Stomach smooth muscle (tissue), 2 donors: ENCODE measurements at regions not wholly inside any gene's neighbourhood (a gene's known extent, or its start where the extent isn't known, plus 50 kb on each side); places are given as distances from the start of the nearest gene placed in this dataset.

ENCODE experiments used
- H3K27ac ChIP-seq: one replicate; pipeline ENCODE4 v1.7.0; 2013; ENCODE audit warnings: mild to moderate bottlenecking, low read length, inconsistent platforms
- H3K27me3 ChIP-seq, 2 donors: one replicate each; pipeline ENCODE4 v1.7.0; 2013; ENCODE audit warnings: low read length in 2 of 2; ENCODE audit not compliant: insufficient read depth in 2 of 2, control insufficient read depth in 1 of 2
- H3K36me3 ChIP-seq, 2 donors: one replicate each; pipeline ENCODE4 v1.7.0; 2013; ENCODE audit warnings: low read length in 2 of 2; ENCODE audit not compliant: control insufficient read depth in 2 of 2, insufficient read depth in 2 of 2
- H3K4me1 ChIP-seq: one replicate; pipeline ENCODE4 v1.7.0; 2013; ENCODE audit warnings: low read length; ENCODE audit not compliant: control insufficient read depth, insufficient read depth
- H3K4me3 ChIP-seq, 2 donors: one replicate each; pipeline ENCODE4 v1.7.0; 2013; ENCODE audit warnings: low read length in 2 of 2
- H3K9ac ChIP-seq, 2 donors: one replicate each; pipeline ENCODE4 v1.7.0; 2013; ENCODE audit warnings: low read length in 2 of 2, mild to moderate bottlenecking in 1 of 2
- H3K9me3 ChIP-seq, 2 donors: one replicate each; pipeline ENCODE4 v1.7.0; 2013; ENCODE audit warnings: low read length in 2 of 2; ENCODE audit not compliant: control insufficient read depth in 2 of 2
- donor health status: healthy.
- donor health status: Pancreatic carcinoma.

- H3K27ac ChIP-seq, result no peak overlapping the region
These were observed 302.6 kb downstream of the ACTL7B start for GRCh38 chr9:108553111-108553635.

GRCh38 chr9:108552459-108553040, 303.2 kb downstream of the ACTL7B start:
- Histone ChIP-seq H3K36me3 (no peaks in the 10 kb centered on the region), H3K27me3 (no peaks in the 10 kb centered on the region), H3K27ac (no peak overlapping the region), H3K4me1 (no peaks in the 10 kb centered on the region), H3K9ac (no peak overlapping the region), H3K4me3 (no peak overlapping the region), H3K9me3 (no peaks in the 10 kb centered on the region)

More at GRCh38 chr9:108553111-108553635, 302.6 kb downstream of the ACTL7B start:
- Histone ChIP-seq H3K36me3 (no peaks in the 10 kb centered on the region), H3K9me3 (no peaks in the 10 kb centered on the region), H3K4me3 (no peak overlapping the region), H3K9ac (no peak overlapping the region), H3K27me3 (no peaks in the 10 kb centered on the region), H3K4me1 (no peaks in the 10 kb centered on the region)

- no peak overlapping the region for H3K9ac ChIP-seq
- H3K4me3 ChIP-seq, result no peak overlapping the region
- no peak overlapping the region for H3K27ac ChIP-seq
- no peaks in the 10 kb centered on the region for H3K27me3 ChIP-seq
- no peaks in the 10 kb centered on the region for H3K9me3 ChIP-seq
- no peaks in the 10 kb centered on the region for H3K4me1 ChIP-seq
- no peaks in the 10 kb centered on the region for H3K36me3 ChIP-seq
These were observed 304.6 kb downstream of the ACTL7B start for GRCh38 chr9:108551030-108551841.

- Histone ChIP-seq H3K27me3 (no peaks in the 10 kb centered on the region), H3K9ac (no peak overlapping the region), H3K27ac (no peak overlapping the region), H3K36me3 (no peaks in the 10 kb centered on the region), H3K9me3 (no peaks in the 10 kb centered on the region), H3K4me3 (no peak overlapping the region), H3K4me1 (no peaks in the 10 kb centered on the region)
These were observed 305.7 kb downstream of the ACTL7B start for GRCh38 chr9:108550106-108550505.

- H3K36me3 ChIP-seq, result no peaks in the 10 kb centered on the region
- H3K27ac ChIP-seq, result no peak overlapping the region
- no peaks in the 10 kb centered on the region for H3K4me1 ChIP-seq
- no peak overlapping the region for H3K9ac ChIP-seq
- H3K9me3 ChIP-seq, result no peaks in the 10 kb centered on the region
- H3K27me3 ChIP-seq, result no peaks in the 10 kb centered on the region
- no peak overlapping the region for H3K4me3 ChIP-seq
These were observed 306.6 kb downstream of the ACTL7B start for GRCh38 chr9:108549184-108549583.

GRCh38 chr9:108547411-108548135, 308.2 kb downstream of the ACTL7B start:
- Histone ChIP-seq H3K27ac (no peak overlapping the region), H3K9me3 (no peaks in the 10 kb centered on the region), H3K36me3 (no peaks in the 10 kb centered on the region), H3K9ac (no peak overlapping the region), H3K27me3 (no peaks in the 10 kb centered on the region), H3K4me3 (no peak overlapping the region), H3K4me1 (no peaks in the 10 kb centered on the region)

- Histone ChIP-seq H3K27me3 (no peaks in the 10 kb centered on the region), H3K9ac (no peak overlapping the region), H3K4me3 (no peak overlapping the region), H3K4me1 (no peaks in the 10 kb centered on the region), H3K27ac (no peak overlapping the region), H3K36me3 (no peaks in the 10 kb centered on the region), H3K9me3 (no peaks in the 10 kb centered on the region)
These were observed 309.6 kb downstream of the ACTL7B start for GRCh38 chr9:108546215-108546614.

- Histone ChIP-seq H3K4me3 (no peak overlapping the region), H3K27ac (no peak overlapping the region), H3K4me1 (no peaks in the 10 kb centered on the region), H3K27me3 (no peaks in the 10 kb centered on the region), H3K9me3 (no peaks in the 10 kb centered on the region), H3K9ac (no peak overlapping the region), H3K36me3 (no peaks in the 10 kb centered on the region)
These were observed 310.4 kb downstream of the ACTL7B start for GRCh38 chr9:108545436-108545835.

- Histone ChIP-seq H3K4me1 (no peaks in the 10 kb centered on the region), H3K27ac (no peak overlapping the region), H3K4me3 (no peak overlapping the region), H3K9ac (no peak overlapping the region), H3K9me3 (no peaks in the 10 kb centered on the region), H3K27me3 (no peaks in the 10 kb centered on the region), H3K36me3 (no peaks in the 10 kb centered on the region)
These were observed 310.9 kb downstream of the ACTL7B start for GRCh38 chr9:108544866-108545265.

- H3K9ac ChIP-seq, result no peak overlapping the region
- no peaks in the 10 kb centered on the region for H3K27me3 ChIP-seq
- no peaks in the 10 kb centered on the region for H3K4me1 ChIP-seq
- H3K36me3 ChIP-seq, result no peaks in the 10 kb centered on the region
- no peak overlapping the region for H3K4me3 ChIP-seq
- no peaks in the 10 kb centered on the region for H3K9me3 ChIP-seq
- H3K27ac ChIP-seq, result no peak overlapping the region
These were observed 312.5 kb downstream of the ACTL7B start for GRCh38 chr9:108543251-108543778.
